Epithelial cell of proximal tubule (primary cell): ENCODE measurements at regions not wholly inside any gene's neighbourhood (a gene's known extent, or its start where the extent isn't known, plus 50 kb on each side); places are given as distances from the start of the nearest gene placed in this dataset.

Experiments used
- DNase-seq: peaks from one replicate; pipeline ENCODE4 v3.0.0-alpha.2; 2011; ENCODE audit warnings: low read depth
- H3K4me3 ChIP-seq: 2 replicates; pipeline ENCODE4 v1.5.1; 2011; ENCODE audit warnings: low read depth, mild to moderate bottlenecking, low read length
- CTCF ChIP-seq: conservative IDR thresholded peaks from 2 replicates; pipeline ENCODE4 v1.5.1; 2012; ENCODE audit warnings: low read depth, mild to moderate bottlenecking, low read length

GRCh38 chr11:127350476-127350875 lies 349.9 kb upstream of the KIRREL3 start:
- no peak overlapping the region for H3K4me3 ChIP-seq
- no peak for DNase-seq
- no peak for TF ChIP-seq CTCF

- no peak for DNase-seq
- TF ChIP-seq CTCF: peak; percentile 87
- H3K4me3 ChIP-seq: no peak overlapping the region
Observed at GRCh38 chr11:127345819-127346459, 345.4 kb upstream of the KIRREL3 start.

- TF ChIP-seq CTCF: no peak
- no peak overlapping the region for H3K4me3 ChIP-seq
- DNase-seq: no peak
Observed at GRCh38 chr11:127340438-127340837, 339.9 kb upstream of the KIRREL3 start.

- no peak for TF ChIP-seq CTCF
Observed at GRCh38 chr11:127339376-127339775, 338.8 kb upstream of the KIRREL3 start.

GRCh38 chr11:127338380-127339259 lies 338.1 kb upstream of the KIRREL3 start:
- no peak for DNase-seq
- no peak overlapping the region for H3K4me3 ChIP-seq
- no peak for TF ChIP-seq CTCF

More at GRCh38 chr11:127339376-127339775, 338.8 kb upstream of the KIRREL3 start:
- H3K4me3 ChIP-seq: no peak overlapping the region
- no peak for DNase-seq

GRCh38 chr11:127334466-127334865 lies 333.9 kb upstream of the KIRREL3 start:
- no peak for DNase-seq
- no peak for TF ChIP-seq CTCF
- no peak overlapping the region for H3K4me3 ChIP-seq
